NB4 (cell line): ENCODE measurements at regions not wholly inside any gene's neighbourhood (a gene's known extent, or its start where the extent isn't known, plus 50 kb on each side); places are given as distances from the start of the nearest gene placed in this dataset.

ENCODE experiments used
- DNase-seq: peaks from one replicate; pipeline ENCODE4 v3.0.0; 2010; ENCODE audit warnings: low read depth
- H3K4me3 ChIP-seq: one replicate; pipeline ENCODE4 v1.5.1; 2011; ENCODE audit warnings: mild to moderate bottlenecking, low read depth, low read length, moderate library complexity
- CTCF ChIP-seq: IDR thresholded peaks from one replicate; pipeline ENCODE4 v1.5.1; 2012; ENCODE audit warnings: low read depth, low read length
- MAX ChIP-seq: IDR thresholded peaks from 2 replicates; pipeline ENCODE4 v1.6.1; 2011; ENCODE audit warnings: low read depth, low read length
- MYC ChIP-seq: IDR thresholded peaks from 2 replicates; pipeline ENCODE4 v1.6.1; 2011; ENCODE audit warnings: low read depth, low read length
- POLR2A ChIP-seq: IDR thresholded peaks from 2 replicates; pipeline ENCODE4 v1.6.1; 2011; ENCODE audit warnings: mild to moderate bottlenecking; ENCODE audit not compliant: insufficient read length; ENCODE audit errors: extremely low read depth

GRCh38 chr14:39683691-39684260 lies 251.5 kb upstream of the FBXO33 start:
- H3K4me3 ChIP-seq = no peak overlapping the region
- TF ChIP-seq CTCF (no peak), MAX (no peak), MYC (no peak), POLR2A (no peak)
- no peak for DNase-seq

DNA sequence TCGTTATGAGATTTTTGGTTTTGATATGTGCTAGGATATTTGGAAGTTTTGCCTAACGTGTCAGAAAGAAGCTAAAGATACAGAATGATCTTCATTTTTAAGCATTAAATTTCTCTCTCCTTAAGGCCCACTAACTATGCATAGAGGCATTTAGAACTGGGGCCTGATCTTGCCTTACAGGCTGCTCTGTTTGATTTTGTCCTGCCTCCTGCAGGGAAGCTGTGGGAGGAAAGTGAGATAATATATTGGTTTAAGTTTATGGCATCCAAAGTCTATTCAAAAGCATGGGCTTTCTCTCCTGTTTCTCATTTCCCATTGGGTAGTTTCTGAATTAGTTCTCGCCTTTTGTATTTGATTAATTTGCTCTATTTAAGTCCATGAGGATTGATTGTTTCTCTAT lies 250.3 kb upstream of the FBXO33 start:
- H3K4me3 ChIP-seq = no peak overlapping the region
- DNase-seq = no peak
- no peak for TF ChIP-seq MYC
- TF ChIP-seq CTCF = no peak
- no peak for TF ChIP-seq MAX
- no peak for TF ChIP-seq POLR2A

- DNase-seq = no peak
- no peak for TF ChIP-seq MAX
- TF ChIP-seq CTCF = no peak
- no peak for TF ChIP-seq MYC
- TF ChIP-seq POLR2A = no peak
- H3K4me3 ChIP-seq = no peak overlapping the region
These were observed 249.7 kb upstream of the FBXO33 start for GRCh38 chr14:39681782-39682399.

GRCh38 chr14:39680777-39681176 lies 248.5 kb upstream of the FBXO33 start:
- TF ChIP-seq POLR2A (no peak), MYC (no peak), MAX (no peak)
- DNase-seq = no peak
- no peak overlapping the region for H3K4me3 ChIP-seq

DNA sequence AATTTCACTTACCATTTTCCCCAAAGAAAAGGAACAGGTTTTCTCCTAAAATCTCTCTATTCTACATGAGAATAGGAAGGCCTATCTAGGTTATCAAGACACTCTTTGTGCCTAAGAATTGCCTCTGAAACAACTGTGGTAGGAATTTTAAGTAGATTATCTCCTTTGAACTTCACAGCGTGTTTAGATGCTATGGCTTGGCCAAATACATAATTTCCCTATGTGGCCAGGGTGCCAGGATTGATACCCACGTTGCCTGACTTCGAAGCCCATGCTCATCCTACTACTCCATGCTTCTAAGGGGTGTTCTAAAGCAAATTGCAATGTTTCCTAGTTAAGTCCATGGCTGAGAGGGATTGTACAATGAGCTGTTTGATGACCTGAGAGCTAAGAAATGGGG lies 241.5 kb upstream of the FBXO33 start:
- DNase-seq = no peak
- TF ChIP-seq POLR2A (no peak), MAX (no peak), MYC (no peak), CTCF (no peak)
- H3K4me3 ChIP-seq = no peak overlapping the region

DNA sequence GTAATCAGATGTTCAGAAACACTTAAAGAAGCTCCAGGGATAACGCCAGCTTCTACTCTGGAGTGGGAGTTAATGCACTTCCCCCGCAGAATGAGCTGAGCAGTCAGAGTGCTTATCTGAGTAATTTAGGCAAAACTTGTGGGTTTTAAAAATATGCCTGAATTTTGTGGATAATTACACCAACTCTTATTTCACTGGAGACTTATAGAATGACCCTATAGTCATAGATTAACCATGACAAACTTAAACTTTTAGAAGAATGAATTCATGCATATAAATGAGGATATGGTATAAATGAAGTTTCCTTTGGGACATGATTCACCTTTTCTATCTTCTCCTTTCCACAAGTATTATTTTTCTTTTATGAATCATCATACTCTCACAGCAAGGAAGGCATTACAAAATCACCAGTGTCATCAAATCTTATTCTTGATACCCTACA lies 241.1 kb upstream of the FBXO33 start:
- no peak for DNase-seq
- TF ChIP-seq CTCF (no peak), POLR2A (no peak), MAX (no peak), MYC (no peak)

More for the DNA sequence above, 241.1 kb upstream of the FBXO33 start:
- H3K4me3 ChIP-seq = no peak overlapping the region
